ENCODE measurements at regions not wholly inside any gene's neighbourhood (a gene's known extent, or its start where the extent isn't known, plus 50 kb on each side); places are given as distances from the start of the nearest gene placed in this dataset.

DNA sequence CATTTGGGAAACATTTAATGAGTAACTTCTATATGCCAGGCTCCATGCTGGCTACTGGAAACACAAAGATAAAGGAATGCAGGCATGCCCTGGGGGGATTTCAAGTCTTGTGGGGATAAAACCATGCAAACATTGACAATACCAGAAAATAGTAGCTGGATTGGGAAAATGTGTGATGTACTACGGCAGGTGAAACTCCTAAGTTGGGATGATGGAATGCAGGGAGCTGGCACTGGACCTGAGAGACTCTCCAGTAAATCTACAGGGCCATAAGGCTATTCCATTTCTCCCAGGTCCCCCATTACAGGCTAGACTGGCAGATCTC, 68.2 kb upstream of the NTRK3 start:
- Histone ChIP-seq H3K27ac (no peak overlapping the region), H3K79me2 (ENCODE audit: low read depth) (no peaks in the 10 kb centered on the region), H2AFZ (replicated peaks) (no peak overlapping the region), H4K20me1 (ENCODE audit: low read depth) (no peaks in the 10 kb centered on the region), H3F3A (ENCODE audit: low read depth) (no peaks in the 10 kb centered on the region), H3K9me3 (ENCODE audit: low read depth) (no peaks in the 10 kb centered on the region), H3K4me3 (no peak overlapping the region), H3K36me3 (no peaks in the 10 kb centered on the region), H3K4me1 (no peaks in the 10 kb centered on the region), H3K9ac (no peak overlapping the region), H3K4me2 (no peak overlapping the region), H3K27me3 (no peaks in the 10 kb centered on the region)
- Mint-ChIP-seq H3K27me3 (ENCODE audit: insufficient read depth, low read depth) (peaks cover 13% of the 10 kb centered on the region), H3K9me3 (peaks cover 5% of the 10 kb centered on the region), H3K36me3 (no peaks in the 10 kb centered on the region), H3K4me1 (no peaks in the 10 kb centered on the region), H3K27ac (no peak overlapping the region), H3K4me3 (no peak overlapping the region)
- no peak for DNase-seq (ENCODE audit: low spot score)
- TF ChIP-seq EZH2phosphoT487 (IDR thresholded peaks at IDR 0.05) (no peak), EZH2 (IDR thresholded peaks at IDR 0.05) (no peak)
- TF ChIP-seq, protein P1, sequence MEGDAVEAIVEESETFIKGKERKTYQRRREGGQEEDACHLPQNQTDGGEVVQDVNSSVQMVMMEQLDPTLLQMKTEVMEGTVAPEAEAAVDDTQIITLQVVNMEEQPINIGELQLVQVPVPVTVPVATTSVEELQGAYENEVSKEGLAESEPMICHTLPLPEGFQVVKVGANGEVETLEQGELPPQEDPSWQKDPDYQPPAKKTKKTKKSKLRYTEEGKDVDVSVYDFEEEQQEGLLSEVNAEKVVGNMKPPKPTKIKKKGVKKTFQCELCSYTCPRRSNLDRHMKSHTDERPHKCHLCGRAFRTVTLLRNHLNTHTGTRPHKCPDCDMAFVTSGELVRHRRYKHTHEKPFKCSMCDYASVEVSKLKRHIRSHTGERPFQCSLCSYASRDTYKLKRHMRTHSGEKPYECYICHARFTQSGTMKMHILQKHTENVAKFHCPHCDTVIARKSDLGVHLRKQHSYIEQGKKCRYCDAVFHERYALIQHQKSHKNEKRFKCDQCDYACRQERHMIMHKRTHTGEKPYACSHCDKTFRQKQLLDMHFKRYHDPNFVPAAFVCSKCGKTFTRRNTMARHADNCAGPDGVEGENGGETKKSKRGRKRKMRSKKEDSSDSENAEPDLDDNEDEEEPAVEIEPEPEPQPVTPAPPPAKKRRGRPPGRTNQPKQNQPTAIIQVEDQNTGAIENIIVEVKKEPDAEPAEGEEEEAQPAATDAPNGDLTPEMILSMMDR (IDR thresholded peaks at IDR 0.05) = no peak

DNA sequence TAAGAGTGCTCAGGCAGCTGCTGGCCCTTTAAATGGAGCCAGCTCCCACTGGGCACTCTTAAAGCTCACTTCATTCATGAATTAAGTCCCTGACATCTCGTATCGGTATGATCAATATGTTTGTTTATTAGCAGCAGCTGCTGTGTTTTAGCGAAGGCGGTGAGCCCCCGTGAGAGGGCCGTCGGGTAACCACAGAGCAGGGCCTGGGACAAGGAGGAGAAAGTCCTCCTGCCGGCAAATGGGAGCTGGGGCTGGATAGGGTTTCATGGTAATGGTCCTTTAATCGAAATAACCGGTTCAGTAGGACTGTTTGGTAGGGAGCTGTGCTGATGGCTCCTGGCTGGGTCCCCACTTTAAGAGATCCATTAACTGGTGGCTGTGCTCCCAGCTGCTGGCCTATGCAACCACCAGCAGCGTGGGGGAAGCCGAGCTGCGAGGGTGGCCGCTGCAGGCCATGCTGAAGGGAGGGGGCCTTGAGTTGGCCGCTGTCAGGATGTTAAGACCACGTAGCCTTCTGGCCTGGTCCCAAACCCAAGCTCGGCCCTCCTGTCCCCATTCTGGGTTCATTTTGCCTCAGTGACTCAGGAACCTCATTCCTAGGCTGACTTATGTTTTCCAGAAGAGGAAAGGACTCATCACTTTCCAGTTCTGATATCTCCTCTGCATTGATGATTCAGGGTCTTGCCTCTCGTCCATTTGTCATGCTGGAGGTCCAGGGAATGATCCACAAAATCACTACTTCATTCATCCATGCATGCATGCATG, 67.6 kb upstream of the NTRK3 start:
- Histone ChIP-seq H3K36me3 (no peaks in the 10 kb centered on the region), H3K9me3 (ENCODE audit: low read depth) (no peaks in the 10 kb centered on the region), H3F3A (ENCODE audit: low read depth) (no peaks in the 10 kb centered on the region), H3K9ac (no peak overlapping the region), H3K79me2 (ENCODE audit: low read depth) (no peaks in the 10 kb centered on the region), H3K4me2 (no peak overlapping the region), H3K4me3 (no peak overlapping the region), H3K27ac (no peak overlapping the region), H3K27me3 (no peaks in the 10 kb centered on the region), H2AFZ (replicated peaks) (no peak overlapping the region), H4K20me1 (ENCODE audit: low read depth) (no peaks in the 10 kb centered on the region), H3K4me1 (no peaks in the 10 kb centered on the region)
- H3K27me3 Mint-ChIP-seq (ENCODE audit: insufficient read depth, low read depth) = peaks cover 13% of the 10 kb centered on the region
- TF ChIP-seq EZH2 (IDR thresholded peaks at IDR 0.05) (no peak), EZH2phosphoT487 (IDR thresholded peaks at IDR 0.05) (no peak)
- TF ChIP-seq, protein P1 (IDR thresholded peaks at IDR 0.05) = no peak
- peaks cover 5% of the 10 kb centered on the region for H3K9me3 Mint-ChIP-seq
- DNase-seq (ENCODE audit: low spot score) = no peak
- no peak overlapping the region for H3K27ac Mint-ChIP-seq
- no peaks in the 10 kb centered on the region for H3K4me1 Mint-ChIP-seq
- H3K4me3 Mint-ChIP-seq = no peak overlapping the region
- H3K36me3 Mint-ChIP-seq = no peaks in the 10 kb centered on the region

DNA sequence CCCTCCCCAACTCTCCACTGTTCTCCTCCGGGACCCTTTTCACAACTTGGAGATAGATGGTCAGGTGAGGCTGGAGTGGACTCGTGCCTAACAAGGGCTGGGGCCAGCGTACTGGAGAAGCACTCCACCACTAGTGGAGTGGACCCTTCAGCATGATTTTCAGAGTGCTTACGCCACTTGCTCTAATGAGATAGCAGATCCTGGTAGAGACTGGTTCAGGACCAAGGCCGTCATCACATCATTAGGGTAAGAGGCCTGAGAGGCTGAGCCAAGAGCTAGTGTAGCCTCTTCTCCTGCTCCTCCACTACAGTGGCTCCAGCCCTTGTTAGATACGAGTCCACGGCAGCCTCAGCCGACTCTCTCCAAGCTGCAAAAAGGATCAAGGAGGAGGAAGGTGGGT, 66.9 kb upstream of the NTRK3 start:
- no peaks in the 10 kb centered on the region for H3K4me1 Mint-ChIP-seq
- Histone ChIP-seq H3K27me3 (no peaks in the 10 kb centered on the region), H3K4me3 (no peak overlapping the region), H4K20me1 (ENCODE audit: low read depth) (no peaks in the 10 kb centered on the region), H3K27ac (no peak overlapping the region), H3F3A (ENCODE audit: low read depth) (no peaks in the 10 kb centered on the region), H3K79me2 (ENCODE audit: low read depth) (no peaks in the 10 kb centered on the region), H3K4me2 (no peak overlapping the region), H3K36me3 (no peaks in the 10 kb centered on the region), H3K9ac (no peak overlapping the region), H3K4me1 (no peaks in the 10 kb centered on the region), H2AFZ (replicated peaks) (no peak overlapping the region), H3K9me3 (ENCODE audit: low read depth) (no peaks in the 10 kb centered on the region)
- TF ChIP-seq, protein P1 (IDR thresholded peaks at IDR 0.05) = no peak
- TF ChIP-seq EZH2 (IDR thresholded peaks at IDR 0.05) (no peak), EZH2phosphoT487 (IDR thresholded peaks at IDR 0.05) (no peak)
- H3K27ac Mint-ChIP-seq = no peak overlapping the region
- H3K36me3 Mint-ChIP-seq = no peaks in the 10 kb centered on the region
- H3K4me3 Mint-ChIP-seq = no peak overlapping the region
- DNase-seq (ENCODE audit: low spot score) = no peak
- H3K9me3 Mint-ChIP-seq = peaks cover 5% of the 10 kb centered on the region
- peaks cover 13% of the 10 kb centered on the region for H3K27me3 Mint-ChIP-seq (ENCODE audit: insufficient read depth, low read depth)
